DMS53 treated with DMSO at 0.1 percent for 48 hours (cell line): ENCODE measurements at regions not wholly inside any gene's neighbourhood (a gene's known extent, or its start where the extent isn't known, plus 50 kb on each side); places are given as distances from the start of the nearest gene placed in this dataset.
A peak's percentile ranks its signal among the peaks of the same experiment; 100 is the strongest.

Experiments
- DNase-seq: peaks from one replicate; lab custom pipeline; 2025; ENCODE audit not compliant: unreplicated experiment; lab: John Stamatoyannopoulos, UW

DNA sequence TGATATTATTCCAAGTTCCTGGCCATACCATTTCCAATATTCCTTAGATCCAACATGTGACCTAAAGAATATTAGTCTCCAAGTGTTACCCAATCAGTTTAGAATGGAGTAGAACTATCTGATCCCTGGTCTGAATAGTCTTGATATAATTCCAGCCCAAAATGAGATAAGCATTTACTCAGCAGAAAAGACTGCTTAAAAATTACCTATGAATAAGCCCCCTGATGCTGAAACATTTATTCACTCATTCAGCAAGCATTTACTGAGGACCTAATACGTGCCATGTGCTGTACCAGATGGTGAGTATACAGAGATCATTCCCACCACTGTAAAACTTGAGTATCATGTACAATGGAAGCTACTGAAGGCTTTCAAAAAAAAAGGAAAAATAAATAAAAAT, 157.0 kb downstream of the FAM114A2 start:
- no peak for DNase-seq

DNA sequence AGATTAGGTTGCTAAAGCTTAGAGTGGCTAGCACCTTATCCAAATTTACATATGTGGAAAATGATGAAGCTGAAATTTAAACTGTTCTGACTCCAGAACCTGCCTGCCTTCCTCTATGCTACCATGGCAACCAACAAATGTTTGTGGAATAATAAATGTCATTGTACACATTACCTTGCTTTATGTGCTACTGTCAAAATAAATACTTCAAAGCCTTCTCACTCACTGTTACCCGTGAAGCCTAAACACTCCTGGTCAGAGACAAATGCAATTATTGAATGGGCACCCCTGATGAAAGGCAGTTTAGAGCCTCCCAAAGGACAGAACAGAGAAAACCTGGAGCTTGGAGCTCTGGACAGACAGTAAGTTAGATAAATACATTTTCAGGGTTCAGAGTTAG, 158.6 kb downstream of the FAM114A2 start:
- peak; percentile 78 for DNase-seq

DNA sequence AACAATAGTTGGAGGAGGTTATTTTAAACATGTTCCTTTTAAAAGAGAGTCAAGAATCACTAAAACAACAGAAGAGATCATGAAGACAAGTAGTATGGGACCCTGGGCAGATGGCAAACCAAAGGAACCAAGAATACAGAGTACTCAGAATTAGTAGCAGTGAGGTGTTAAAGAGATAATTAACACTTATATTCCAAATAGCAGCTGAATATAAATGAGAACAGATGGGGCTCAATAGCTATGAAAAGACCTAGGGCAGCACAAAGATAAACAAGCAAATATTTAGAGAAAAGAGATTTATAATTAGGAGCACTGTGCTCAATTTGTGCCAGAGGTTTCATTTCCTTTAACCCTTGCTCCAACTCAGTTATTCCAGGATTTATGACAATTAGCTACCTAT, 159.1 kb downstream of the FAM114A2 start:
- no peak for DNase-seq

- no peak for DNase-seq
Observed at GRCh38 chr5:153866176-153866575, 172.5 kb downstream of the FAM114A2 start.

- no peak for DNase-seq
Observed at GRCh38 chr5:153865016-153865415, 173.7 kb downstream of the FAM114A2 start.

DNA sequence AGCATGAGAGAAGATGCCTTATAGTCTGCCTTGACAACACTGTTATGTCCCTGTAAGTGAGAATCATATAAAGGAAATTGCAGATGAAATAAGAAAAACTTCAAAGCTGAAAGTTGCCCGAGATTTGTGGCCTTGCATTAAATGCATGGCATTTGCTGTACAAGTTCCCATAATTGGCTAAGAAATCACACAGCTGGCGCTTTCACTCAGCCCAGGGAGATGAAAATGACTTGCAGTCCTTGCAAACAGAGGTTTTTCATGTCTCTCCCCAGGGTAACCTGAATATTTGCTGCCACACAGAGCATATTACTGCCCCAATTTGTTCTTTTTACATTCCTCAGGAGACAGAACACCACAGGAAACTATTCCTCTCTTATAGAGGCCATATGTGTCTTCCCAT, 174.8 kb downstream of the FAM114A2 start:
- no peak for DNase-seq
